ENCODE measurements at regions not wholly inside any gene's neighbourhood (a gene's known extent, or its start where the extent isn't known, plus 50 kb on each side); places are given as distances from the start of the nearest gene placed in this dataset.

DNA sequence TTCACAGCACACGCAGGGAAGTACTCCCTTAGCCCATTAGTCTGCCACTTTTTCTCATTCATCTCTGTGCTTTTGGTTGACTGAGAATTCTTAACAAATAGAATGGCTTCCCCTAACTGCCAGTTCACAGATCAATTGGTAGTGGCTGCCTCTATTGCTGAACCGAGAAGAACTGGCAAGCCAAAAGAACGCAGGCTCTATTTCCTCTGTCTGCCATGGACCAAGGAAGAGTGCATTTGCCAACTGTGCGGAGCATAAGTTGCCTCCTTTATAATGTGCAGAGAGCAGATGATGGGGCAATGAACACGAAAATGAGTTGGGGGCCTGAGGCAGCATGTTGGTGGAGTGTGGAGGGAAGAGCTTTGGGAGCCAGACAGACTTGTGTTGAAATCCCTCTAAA, 483.1 kb upstream of the CAMK1G start:
- TF ChIP-seq, protein P1, sequence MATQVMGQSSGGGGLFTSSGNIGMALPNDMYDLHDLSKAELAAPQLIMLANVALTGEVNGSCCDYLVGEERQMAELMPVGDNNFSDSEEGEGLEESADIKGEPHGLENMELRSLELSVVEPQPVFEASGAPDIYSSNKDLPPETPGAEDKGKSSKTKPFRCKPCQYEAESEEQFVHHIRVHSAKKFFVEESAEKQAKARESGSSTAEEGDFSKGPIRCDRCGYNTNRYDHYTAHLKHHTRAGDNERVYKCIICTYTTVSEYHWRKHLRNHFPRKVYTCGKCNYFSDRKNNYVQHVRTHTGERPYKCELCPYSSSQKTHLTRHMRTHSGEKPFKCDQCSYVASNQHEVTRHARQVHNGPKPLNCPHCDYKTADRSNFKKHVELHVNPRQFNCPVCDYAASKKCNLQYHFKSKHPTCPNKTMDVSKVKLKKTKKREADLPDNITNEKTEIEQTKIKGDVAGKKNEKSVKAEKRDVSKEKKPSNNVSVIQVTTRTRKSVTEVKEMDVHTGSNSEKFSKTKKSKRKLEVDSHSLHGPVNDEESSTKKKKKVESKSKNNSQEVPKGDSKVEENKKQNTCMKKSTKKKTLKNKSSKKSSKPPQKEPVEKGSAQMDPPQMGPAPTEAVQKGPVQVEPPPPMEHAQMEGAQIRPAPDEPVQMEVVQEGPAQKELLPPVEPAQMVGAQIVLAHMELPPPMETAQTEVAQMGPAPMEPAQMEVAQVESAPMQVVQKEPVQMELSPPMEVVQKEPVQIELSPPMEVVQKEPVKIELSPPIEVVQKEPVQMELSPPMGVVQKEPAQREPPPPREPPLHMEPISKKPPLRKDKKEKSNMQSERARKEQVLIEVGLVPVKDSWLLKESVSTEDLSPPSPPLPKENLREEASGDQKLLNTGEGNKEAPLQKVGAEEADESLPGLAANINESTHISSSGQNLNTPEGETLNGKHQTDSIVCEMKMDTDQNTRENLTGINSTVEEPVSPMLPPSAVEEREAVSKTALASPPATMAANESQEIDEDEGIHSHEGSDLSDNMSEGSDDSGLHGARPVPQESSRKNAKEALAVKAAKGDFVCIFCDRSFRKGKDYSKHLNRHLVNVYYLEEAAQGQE (IDR thresholded peaks at IDR 0.05; ENCODE audit: low read depth), result no peak
- no peak for TF ChIP-seq NFIC (IDR thresholded peaks at IDR 0.05)
- no peak for TF ChIP-seq FOXM1 (IDR thresholded peaks at IDR 0.05; ENCODE audit: borderline replicate concordance, low read depth)
- no peak for TF ChIP-seq YY1 (IDR thresholded peaks at IDR 0.05; ENCODE audit: low read depth)
- TF ChIP-seq ZBTB7A (IDR thresholded peaks at IDR 0.05; ENCODE audit: low read depth), result no peak
- TF ChIP-seq CREB1 (IDR thresholded peaks at IDR 0.05; ENCODE audit: low read depth), result no peak
- no peak for TF ChIP-seq TCF12 (IDR thresholded peaks at IDR 0.05; ENCODE audit: low read depth)
- TF ChIP-seq TAF1 (IDR thresholded peaks at IDR 0.05; ENCODE audit: low read depth), result no peak
- no peak for TF ChIP-seq RAD21 (IDR thresholded peaks at IDR 0.05; ENCODE audit: low read depth)

DNA sequence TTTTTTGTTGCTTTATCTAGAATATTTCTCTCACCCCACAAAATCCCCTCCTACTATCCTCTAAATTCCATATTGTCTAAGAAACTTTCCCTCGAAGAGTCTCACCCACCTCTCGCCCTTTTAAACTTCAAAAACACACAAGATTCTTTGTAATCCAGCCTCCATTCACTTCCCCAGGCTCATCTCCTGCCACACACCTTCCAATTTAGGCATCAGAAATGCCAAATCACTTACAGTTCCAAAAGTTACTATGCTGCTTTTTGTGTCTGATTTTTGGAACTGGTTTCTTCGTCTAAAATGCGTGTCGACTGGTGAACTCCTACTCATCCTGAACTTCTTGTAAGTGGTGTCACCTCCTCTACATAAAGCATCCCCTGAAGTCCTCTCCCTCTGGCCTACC, 482.4 kb upstream of the CAMK1G start:
- TF ChIP-seq TCF12 (IDR thresholded peaks at IDR 0.05; ENCODE audit: low read depth) (no peak), YY1 (IDR thresholded peaks at IDR 0.05; ENCODE audit: low read depth) (no peak), TEAD4 (IDR thresholded peaks at IDR 0.05) (no peak), NFIC (IDR thresholded peaks at IDR 0.05) (no peak)
- TF ChIP-seq, protein P2, sequence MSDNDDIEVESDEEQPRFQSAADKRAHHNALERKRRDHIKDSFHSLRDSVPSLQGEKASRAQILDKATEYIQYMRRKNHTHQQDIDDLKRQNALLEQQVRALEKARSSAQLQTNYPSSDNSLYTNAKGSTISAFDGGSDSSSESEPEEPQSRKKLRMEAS (IDR thresholded peaks at IDR 0.05), result no peak

GRCh38 chr1:209102120-209102519, 481.4 kb upstream of the CAMK1G start:
- TF ChIP-seq, protein P3, sequence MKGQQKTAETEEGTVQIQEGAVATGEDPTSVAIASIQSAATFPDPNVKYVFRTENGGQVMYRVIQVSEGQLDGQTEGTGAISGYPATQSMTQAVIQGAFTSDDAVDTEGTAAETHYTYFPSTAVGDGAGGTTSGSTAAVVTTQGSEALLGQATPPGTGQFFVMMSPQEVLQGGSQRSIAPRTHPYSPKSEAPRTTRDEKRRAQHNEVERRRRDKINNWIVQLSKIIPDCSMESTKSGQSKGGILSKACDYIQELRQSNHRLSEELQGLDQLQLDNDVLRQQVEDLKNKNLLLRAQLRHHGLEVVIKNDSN (IDR thresholded peaks at IDR 0.05), result no peak
- TF ChIP-seq NFIC (IDR thresholded peaks at IDR 0.05) (no peak), TCF12 (IDR thresholded peaks at IDR 0.05; ENCODE audit: low read depth) (no peak), FOXM1 (IDR thresholded peaks at IDR 0.05; ENCODE audit: borderline replicate concordance, low read depth) (no peak), TAF1 (IDR thresholded peaks at IDR 0.05; ENCODE audit: low read depth) (no peak), TEAD4 (IDR thresholded peaks at IDR 0.05) (no peak), ZBTB7A (IDR thresholded peaks at IDR 0.05; ENCODE audit: low read depth) (no peak), YY1 (IDR thresholded peaks at IDR 0.05; ENCODE audit: low read depth) (no peak), EP300 (IDR thresholded peaks at IDR 0.05; ENCODE audit: borderline replicate concordance) (no peak), RAD21 (IDR thresholded peaks at IDR 0.05; ENCODE audit: low read depth) (no peak), CEBPB (IDR thresholded peaks at IDR 0.05) (no peak), CREB1 (IDR thresholded peaks at IDR 0.05; ENCODE audit: low read depth) (no peak), EGR1 (IDR thresholded peaks at IDR 0.05) (no peak)
- TF ChIP-seq, protein P2 (IDR thresholded peaks at IDR 0.05), result no peak
- TF ChIP-seq, protein P1 (IDR thresholded peaks at IDR 0.05; ENCODE audit: low read depth), result no peak

- no peak for TF ChIP-seq NFIC (IDR thresholded peaks at IDR 0.05)
- TF ChIP-seq, protein P1 (IDR thresholded peaks at IDR 0.05; ENCODE audit: low read depth), result no peak
- TF ChIP-seq YY1 (IDR thresholded peaks at IDR 0.05; ENCODE audit: low read depth), result no peak
- TF ChIP-seq TEAD4 (IDR thresholded peaks at IDR 0.05), result no peak
- no peak for TF ChIP-seq EGR1 (IDR thresholded peaks at IDR 0.05)
- TF ChIP-seq RAD21 (IDR thresholded peaks at IDR 0.05; ENCODE audit: low read depth), result no peak
- TF ChIP-seq TCF12 (IDR thresholded peaks at IDR 0.05; ENCODE audit: low read depth), result no peak
- no peak for TF ChIP-seq CEBPB (IDR thresholded peaks at IDR 0.05)
- TF ChIP-seq CREB1 (IDR thresholded peaks at IDR 0.05; ENCODE audit: low read depth), result no peak
- TF ChIP-seq EP300 (IDR thresholded peaks at IDR 0.05; ENCODE audit: borderline replicate concordance), result no peak
- TF ChIP-seq ZBTB7A (IDR thresholded peaks at IDR 0.05; ENCODE audit: low read depth), result no peak
- TF ChIP-seq TAF1 (IDR thresholded peaks at IDR 0.05; ENCODE audit: low read depth), result no peak
- no peak for TF ChIP-seq FOXM1 (IDR thresholded peaks at IDR 0.05; ENCODE audit: borderline replicate concordance, low read depth)
- TF ChIP-seq, protein P2 (IDR thresholded peaks at IDR 0.05), result no peak
- TF ChIP-seq, protein P3 (IDR thresholded peaks at IDR 0.05), result no peak
Observed at GRCh38 chr1:209102531-209102930, 481.0 kb upstream of the CAMK1G start.

All from Ishikawa (cell line).